Testis (tissue), 2 donors: ENCODE measurements at regions not wholly inside any gene's neighbourhood (a gene's known extent, or its start where the extent isn't known, plus 50 kb on each side); places are given as distances from the start of the nearest gene placed in this dataset.
"Not testable (repeated sequence)": the region's sequence is repeated elsewhere in the genome, so short reads cannot be mapped to it uniquely, and the experiment has no call there.

Experiments
- DNase-seq: peaks from one replicate; pipeline ENCODE4 v3.0.0-alpha.2; 2019
- H3K27ac ChIP-seq, 2 donors: fragments of 200-600 bp; sonication (generic); one replicate each; pipeline ENCODE4 v1.5.1; 2019
- H3K27me3 ChIP-seq: fragments of 200-600 bp; sonication (generic); one replicate; pipeline ENCODE4 v1.5.1; 2019
- H3K36me3 ChIP-seq: fragments of 200-600 bp; sonication (generic); one replicate; pipeline ENCODE4 v1.5.1; 2017; ENCODE audit warnings: low read depth; ENCODE audit errors: missing control alignments
- H3K4me1 ChIP-seq: fragments of 200-600 bp; sonication (generic); one replicate; pipeline ENCODE4 v1.5.1; 2019
- H3K4me3 ChIP-seq, 2 donors: fragments of 200-600 bp; sonication (generic); one replicate each; pipeline ENCODE4 v1.5.1; 2017 to 2019
- H3K9me3 ChIP-seq: fragments of 200-600 bp; sonication (generic); one replicate; pipeline ENCODE4 v1.5.1; 2017
- CTCF ChIP-seq, 3 experiments: fragments of 450-650 bp in 2 of 3; fragments of 200-600 bp in 1 of 3; sonication (generic) in 1 of 3; IDR thresholded peaks; one replicate each; pipeline ENCODE4 v1.5.1; 2016 to 2019; ENCODE audit warnings: antibody characterized with exemption in 3 of 3, mild to moderate bottlenecking in 2 of 3, moderate library complexity in 1 of 3
- WGBS, 2 donors: methylation state at CpG; one replicate each; pipeline ENCODE4 v1.1.5; 2018; 5-methylcytosine and 5-hydroxymethylcytosine counted together
- intact Hi-C: fragments of 100-400 bp; cut with DNase I; formaldehyde crosslinking; loops from one replicate; pipeline ENCODE4 v1.15.1; 2023; ENCODE audit warnings: low total_unique reads

GRCh38 chr20:29031262-29031982, 2226.0 kb upstream of the DEFB115 start:
- H3K27me3 ChIP-seq, H3K4me1 ChIP-seq, H3K9me3 ChIP-seq, intact Hi-C loops, H3K27ac ChIP-seq, DNase-seq, H3K4me3 ChIP-seq, H3K36me3 ChIP-seq: not testable (repeated sequence)
- WGBS, 2 donors, result 59 to 60% methylated on average over 16 of the region's 16 CpGs

GRCh38 chr20:29044239-29044638, 2213.2 kb upstream of the DEFB115 start:
- H3K27ac ChIP-seq, H3K4me1 ChIP-seq, H3K4me3 ChIP-seq, H3K9me3 ChIP-seq, intact Hi-C loops, H3K27me3 ChIP-seq, H3K36me3 ChIP-seq: not testable (repeated sequence)
- peak; percentile 20 for DNase-seq
- TF ChIP-seq CTCF (IDR thresholded peaks at IDR 0.05), result peak in 2 of 3 experiments; percentile 8 to 30
- WGBS, 2 donors, result 52% methylated on average over 9 to 12 of the region's 12 CpGs

GRCh38 chr20:29050008-29050606, 2207.4 kb upstream of the DEFB115 start:
- H3K4me1 ChIP-seq, H3K27ac ChIP-seq, H3K9me3 ChIP-seq, intact Hi-C loops, H3K4me3 ChIP-seq, H3K36me3 ChIP-seq, H3K27me3 ChIP-seq: not testable (repeated sequence)
- DNase-seq, result peak; percentile 29
- 48 to 53% methylated on average over 4 of the region's 4 CpGs for WGBS, 2 donors
- peak in 2 of 3 experiments; percentile 7 to 29 for TF ChIP-seq CTCF (IDR thresholded peaks at IDR 0.05)

GRCh38 chr20:29057866-29058484, 2199.5 kb upstream of the DEFB115 start:
- H3K4me1 ChIP-seq, DNase-seq, H3K4me3 ChIP-seq, H3K36me3 ChIP-seq, H3K9me3 ChIP-seq, H3K27me3 ChIP-seq, H3K27ac ChIP-seq, intact Hi-C loops: not testable (repeated sequence)
- TF ChIP-seq CTCF (IDR thresholded peaks at IDR 0.05), result peak in 1 of 3 experiments; percentile 52
- 25 to 27% methylated on average over 6 of the region's 6 CpGs for WGBS, 2 donors

- 63 to 67% methylated on average over 11 of the region's 11 CpGs for WGBS, 2 donors
These were observed 2195.0 kb upstream of the DEFB115 start for GRCh38 chr20:29062451-29062850.

GRCh38 chr20:29066341-29066740, 2191.1 kb upstream of the DEFB115 start:
- intact Hi-C loops, H3K9me3 ChIP-seq, H3K36me3 ChIP-seq, H3K4me3 ChIP-seq, H3K4me1 ChIP-seq, H3K27me3 ChIP-seq, DNase-seq, H3K27ac ChIP-seq: not testable (repeated sequence)
- WGBS, 2 donors, result 21 to 29% methylated on average over 1 of the region's 1 CpG

More at GRCh38 chr20:29062451-29062850, 2195.0 kb upstream of the DEFB115 start:
- intact Hi-C loops, H3K27me3 ChIP-seq, H3K9me3 ChIP-seq, H3K4me1 ChIP-seq, H3K4me3 ChIP-seq, H3K27ac ChIP-seq, DNase-seq, H3K36me3 ChIP-seq: not testable (repeated sequence)

GRCh38 chr20:29073640-29074039, 2183.8 kb upstream of the DEFB115 start:
- intact Hi-C loops, H3K27me3 ChIP-seq, H3K4me3 ChIP-seq, H3K27ac ChIP-seq, H3K36me3 ChIP-seq, H3K4me1 ChIP-seq, DNase-seq, H3K9me3 ChIP-seq: not testable (repeated sequence)
- 50 to 60% methylated on average over 8 of the region's 8 CpGs for WGBS, 2 donors
